ENCODE measurements at regions not wholly inside any gene's neighbourhood (a gene's known extent, or its start where the extent isn't known, plus 50 kb on each side); places are given as distances from the start of the nearest gene placed in this dataset.
A peak's percentile ranks its signal among the peaks of the same experiment; 100 is the strongest.

- Histone ChIP-seq H4K20me1 (replicated peaks; ENCODE audit: insufficient read depth) (no peaks in the 10 kb centered on the region), H3K4me3 (no peak overlapping the region), H3K79me2 (replicated peaks; ENCODE audit: insufficient read depth) (no peaks in the 10 kb centered on the region), H3K27me3 (ENCODE audit: insufficient read depth) (no peaks in the 10 kb centered on the region), H3K27ac (ENCODE audit: low read depth) (no peak overlapping the region), H3K4me1 (ENCODE audit: insufficient read depth) (peaks cover 15% of the 10 kb centered on the region), H2AFZ (peak overlapping the region; percentile 77; the same call in 1 of the 2 replicates), H3K4me2 (no peak overlapping the region), H3F3A (replicated peaks; ENCODE audit: low read depth) (no peaks in the 10 kb centered on the region), H3K36me3 (ENCODE audit: insufficient read depth) (no peaks in the 10 kb centered on the region), H3K9me2 (ENCODE audit: insufficient read depth) (0 out of 2 replicates have a peak, but pooled peaks cover 6% of the 10 kb centered on the region)
- peaks cover 17% of the 10 kb centered on the region for H3K4me1 Mint-ChIP-seq
- no peak for TF ChIP-seq ZNF462 (CRISPR knock-in tag; IDR thresholded peaks at IDR 0.05)
- no peak for TF ChIP-seq JUNB (IDR thresholded peaks at IDR 0.05; ENCODE audit: unreplicated experiment)
- no peak for TF ChIP-seq POLR2AphosphoS5 (IDR thresholded peaks at IDR 0.05; ENCODE audit: low read depth)
- TF ChIP-seq ETS1 (IDR thresholded peaks at IDR 0.05) = no peak
- no peak for TF ChIP-seq STAT1 (IDR thresholded peaks at IDR 0.05; ENCODE audit: unreplicated experiment)
- no peak for TF ChIP-seq CREB1 (CRISPR knock-in tag; IDR thresholded peaks at IDR 0.05; ENCODE audit: low read depth)
- no peak for TF ChIP-seq NANOG (IDR thresholded peaks at IDR 0.05; ENCODE audit: borderline replicate concordance)
- no peak for TF ChIP-seq ZNF331 (CRISPR knock-in tag; IDR thresholded peaks at IDR 0.05; ENCODE audit: low read depth)
- no peak for TF ChIP-seq EZH2phosphoT487 (IDR thresholded peaks at IDR 0.05; ENCODE audit: unreplicated experiment)
- TF ChIP-seq EZH2 (IDR thresholded peaks at IDR 0.05; ENCODE audit: low read depth, unreplicated experiment) = no peak
- no peak for TF ChIP-seq ZNF114 (CRISPR knock-in tag; IDR thresholded peaks at IDR 0.05)
- no peak for TF ChIP-seq REST (IDR thresholded peaks at IDR 0.05; ENCODE audit: unreplicated experiment)
- TF ChIP-seq CTCF (conservative IDR thresholded peaks at IDR 0.05; ENCODE audit: low read depth in 2 of 2) = no peak
- H3K36me3 Mint-ChIP-seq (ENCODE audit: low read depth) = no peaks in the 10 kb centered on the region
- H3K9me3 Mint-ChIP-seq = no peaks in the 10 kb centered on the region
- no peak for DNase-seq (ENCODE audit: low spot score)
- no peaks in the 10 kb centered on the region for H3K27me3 Mint-ChIP-seq (ENCODE audit: insufficient read depth, low read depth, poor library complexity)
- no peak overlapping the region for H3K4me3 Mint-ChIP-seq
- ATAC-seq = no peak
- H3K27ac Mint-ChIP-seq = no peak overlapping the region
Measured at GRCh38 chr12:70052476-70052875, 190.8 kb upstream of the CNOT2 start.
